Karpas-422 (cell line): ENCODE measurements at regions not wholly inside any gene's neighbourhood (a gene's known extent, or its start where the extent isn't known, plus 50 kb on each side); places are given as distances from the start of the nearest gene placed in this dataset.

Experiments used
- DNase-seq: peaks from one replicate; pipeline ENCODE4 v3.0.0-alpha.2; 2015
- H2AFZ ChIP-seq: fragments of 200-600 bp; sonication (generic); 2 replicates; pipeline ENCODE4 v1.6.1; 2014; ENCODE audit warnings: antibody characterized with exemption, low read length, mixed read lengths
- H3K27ac ChIP-seq: fragments of 200-600 bp; sonication (generic); 2 replicates; pipeline ENCODE4 v1.5.1; 2014; ENCODE audit warnings: mild to moderate bottlenecking, low read length, moderate library complexity
- H3K27me3 ChIP-seq: fragments of 200-600 bp; sonication (generic); 2 replicates; pipeline ENCODE4 v1.6.1; 2014; ENCODE audit warnings: low read length, mixed read lengths
- H3K36me3 ChIP-seq: fragments of 200-600 bp; sonication (generic); 2 replicates; pipeline ENCODE4 v1.6.1; 2014; ENCODE audit warnings: low read length, mixed read lengths; ENCODE audit not compliant: insufficient read depth
- H3K4me1 ChIP-seq: fragments of 200-600 bp; sonication (generic); 2 replicates; pipeline ENCODE4 v1.6.1; 2014; ENCODE audit warnings: mild to moderate bottlenecking, low read length, mixed read lengths
- H3K4me2 ChIP-seq: fragments of 200-600 bp; sonication (generic); 2 replicates; pipeline ENCODE4 v1.6.1; 2014; ENCODE audit warnings: low read length, low read depth, mild to moderate bottlenecking; ENCODE audit not compliant: poor library complexity, severe bottlenecking
- H3K4me3 ChIP-seq: fragments of 200-600 bp; sonication (generic); 2 replicates; pipeline ENCODE4 v1.5.1; 2014; ENCODE audit warnings: mild to moderate bottlenecking, antibody characterized with exemption, low read length, mixed read lengths
- H3K79me2 ChIP-seq: fragments of 200-600 bp; sonication (generic); 2 replicates; pipeline ENCODE4 v1.6.1; 2014; ENCODE audit warnings: mild to moderate bottlenecking, low read length, mixed read lengths
- H3K9ac ChIP-seq: fragments of 200-600 bp; sonication (generic); 2 replicates; pipeline ENCODE4 v1.6.0; 2014; ENCODE audit warnings: low read length
- H3K9me2 ChIP-seq: fragments of 200-600 bp; sonication (generic), shearing (Covaris generic); replicated peaks from 2 replicates; pipeline ENCODE4 v1.6.0; 2014; ENCODE audit warnings: mild to moderate bottlenecking, low read length, moderate library complexity; ENCODE audit not compliant: insufficient read depth
- H3K9me3 ChIP-seq: fragments of 300-700, 200-600 bp; sonication (generic); 2 replicates; pipeline ENCODE4 v1.6.1; 2014; ENCODE audit warnings: low read length, mixed read lengths
- H4K20me1 ChIP-seq: fragments of 200-600 bp; sonication (generic); 2 replicates; pipeline ENCODE4 v1.6.1; 2014; ENCODE audit warnings: mild to moderate bottlenecking, antibody characterized with exemption, low read length, low read depth; ENCODE audit not compliant: insufficient read depth

- Histone ChIP-seq H3K9me2 (no peaks in the 10 kb centered on the region), H3K79me2 (no peaks in the 10 kb centered on the region), H3K9me3 (peaks cover 13% of the 10 kb centered on the region), H3K4me1 (no peaks in the 10 kb centered on the region), H3K4me2 (no peak overlapping the region), H3K27me3 (no peaks in the 10 kb centered on the region), H3K4me3 (no peak overlapping the region), H4K20me1 (no peaks in the 10 kb centered on the region), H3K36me3 (no peaks in the 10 kb centered on the region), H2AFZ (no peak overlapping the region), H3K9ac (no peak overlapping the region), H3K27ac (no peak overlapping the region)
- no peak for DNase-seq
These were observed 632.5 kb upstream of the GNPDA2 start for GRCh38 chr4:45358573-45359506.

DNA sequence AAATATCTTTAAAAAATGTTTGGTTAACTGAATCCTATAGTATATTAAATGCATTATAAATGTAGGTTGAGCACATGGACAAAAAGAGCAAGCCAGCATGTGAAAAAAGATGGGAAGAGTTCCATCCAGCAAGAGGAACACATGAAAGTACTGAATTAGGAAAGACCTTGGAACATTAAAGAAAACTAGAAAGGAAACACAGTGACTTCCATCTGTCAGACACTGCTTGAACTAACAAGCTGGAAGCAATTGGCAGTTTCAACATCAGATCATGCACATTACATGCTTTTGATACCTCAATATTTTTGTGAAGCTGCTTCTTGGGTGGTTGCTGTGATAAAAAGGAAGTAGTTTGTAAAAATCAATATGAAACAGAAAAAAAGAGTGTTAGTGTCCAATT is 626.8 kb upstream of the GNPDA2 start:
- Histone ChIP-seq H3K27me3 (no peaks in the 10 kb centered on the region), H3K27ac (no peak overlapping the region), H3K9me3 (peaks cover 3% of the 10 kb centered on the region; the same call in 1 of the 2 replicates), H3K4me3 (no peak overlapping the region), H4K20me1 (no peaks in the 10 kb centered on the region), H3K4me1 (peaks cover 2% of the 10 kb centered on the region; the same call in 1 of the 2 replicates), H3K4me2 (no peak overlapping the region), H3K79me2 (no peaks in the 10 kb centered on the region), H3K9ac (no peak overlapping the region), H3K36me3 (no peaks in the 10 kb centered on the region), H2AFZ (no peak overlapping the region), H3K9me2 (no peaks in the 10 kb centered on the region)
- DNase-seq: no peak

- H3K36me3 ChIP-seq: no peaks in the 10 kb centered on the region
- H3K4me3 ChIP-seq: peak overlapping the region; percentile 18; the same call in 1 of the 2 replicates
These were observed 624.1 kb upstream of the GNPDA2 start for GRCh38 chr4:45350438-45350837.

DNA sequence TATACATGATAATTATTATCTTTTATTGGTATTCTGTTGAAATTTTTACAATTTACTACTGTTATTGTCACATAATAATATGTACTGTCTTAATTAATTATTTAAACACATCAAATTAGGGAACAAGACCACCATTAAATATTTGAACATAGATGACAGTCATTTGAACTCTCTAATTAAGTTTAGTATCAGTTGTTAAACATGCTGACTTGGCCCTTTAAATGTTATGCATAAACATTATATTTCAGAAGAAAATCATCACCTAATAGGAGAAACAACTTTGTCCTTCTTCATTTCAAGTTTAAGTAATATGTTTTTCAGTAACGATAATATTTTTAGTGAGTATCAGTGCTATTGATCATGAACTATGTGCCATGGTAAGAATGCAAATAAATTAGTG is 623.5 kb upstream of the GNPDA2 start:
- Histone ChIP-seq H3K4me3 (no peak overlapping the region), H3K9me2 (no peaks in the 10 kb centered on the region), H3K9me3 (no peaks in the 10 kb centered on the region; the same call in 1 of the 2 replicates), H3K4me1 (peaks cover 2% of the 10 kb centered on the region; the same call in 1 of the 2 replicates), H3K79me2 (no peaks in the 10 kb centered on the region), H3K27me3 (no peaks in the 10 kb centered on the region), H3K27ac (no peak overlapping the region), H3K9ac (no peak overlapping the region), H4K20me1 (no peaks in the 10 kb centered on the region), H2AFZ (no peak overlapping the region; the same call in 1 of the 2 replicates), H3K36me3 (no peaks in the 10 kb centered on the region), H3K4me2 (no peak overlapping the region)
- no peak for DNase-seq

More at GRCh38 chr4:45350438-45350837, 624.1 kb upstream of the GNPDA2 start:
- Histone ChIP-seq H3K9ac (0 out of 2 replicates have a peak overlapping the region, but pooled peaks have one; percentile 16), H3K4me1 (peaks cover 2% of the 10 kb centered on the region; the same call in 1 of the 2 replicates), H3K9me3 (no peaks in the 10 kb centered on the region; the same call in 1 of the 2 replicates), H2AFZ (peak overlapping the region; percentile 42; the same call in 1 of the 2 replicates), H4K20me1 (no peaks in the 10 kb centered on the region), H3K27me3 (no peaks in the 10 kb centered on the region), H3K79me2 (no peaks in the 10 kb centered on the region), H3K4me2 (peak overlapping the region; percentile 36), H3K27ac (no peak overlapping the region), H3K9me2 (no peaks in the 10 kb centered on the region)
- DNase-seq: peak; percentile 41

DNA sequence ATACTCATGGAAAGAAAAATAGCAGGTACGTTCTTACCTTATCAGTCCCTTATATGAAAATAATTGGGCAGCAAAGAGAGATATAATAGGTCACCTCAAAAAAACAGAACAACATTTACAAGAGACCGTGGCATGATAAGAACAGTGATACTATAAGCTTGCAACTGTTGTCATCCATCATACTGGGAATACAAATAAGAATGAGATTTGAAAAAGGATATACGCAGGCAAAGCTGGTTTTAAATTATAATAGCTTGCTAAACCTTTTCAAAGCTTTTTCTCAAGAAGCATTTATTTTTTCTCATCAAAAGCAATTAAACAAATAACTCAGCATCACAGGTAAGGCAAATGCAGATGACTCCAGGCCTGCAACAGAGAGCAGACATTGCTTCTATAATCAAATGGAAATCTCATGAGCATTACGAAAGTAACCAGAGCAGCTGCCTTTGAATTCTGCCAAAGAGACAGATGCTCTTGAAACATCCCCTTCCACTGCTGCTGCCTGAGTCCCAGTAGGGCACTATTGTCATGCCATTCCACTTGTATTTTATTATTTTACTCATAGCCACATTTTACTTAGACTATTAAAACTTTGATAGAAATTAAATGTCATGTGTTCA is 620.6 kb upstream of the GNPDA2 start:
- H3K27ac ChIP-seq: no peak overlapping the region
- H2AFZ ChIP-seq: no peak overlapping the region
- peaks cover 2% of the 10 kb centered on the region; the same call in 1 of the 2 replicates for H3K4me1 ChIP-seq
- H3K27me3 ChIP-seq: no peaks in the 10 kb centered on the region
- no peak overlapping the region for H3K4me3 ChIP-seq
- H3K79me2 ChIP-seq: no peaks in the 10 kb centered on the region
- H3K36me3 ChIP-seq: no peaks in the 10 kb centered on the region
- H4K20me1 ChIP-seq: no peaks in the 10 kb centered on the region
- H3K9ac ChIP-seq: no peak overlapping the region
- H3K9me2 ChIP-seq: no peaks in the 10 kb centered on the region
- H3K9me3 ChIP-seq: no peaks in the 10 kb centered on the region
- DNase-seq: no peak
- no peak overlapping the region for H3K4me2 ChIP-seq

- Histone ChIP-seq H3K36me3 (no peaks in the 10 kb centered on the region), H3K9me2 (no peaks in the 10 kb centered on the region), H3K9ac (no peak overlapping the region), H4K20me1 (no peaks in the 10 kb centered on the region), H3K79me2 (no peaks in the 10 kb centered on the region), H2AFZ (no peak overlapping the region), H3K4me1 (peaks cover 2% of the 10 kb centered on the region; the same call in 1 of the 2 replicates), H3K27ac (no peak overlapping the region), H3K27me3 (no peaks in the 10 kb centered on the region), H3K9me3 (no peaks in the 10 kb centered on the region), H3K4me3 (no peak overlapping the region), H3K4me2 (no peak overlapping the region)
- no peak for DNase-seq
These were observed 619.2 kb upstream of the GNPDA2 start for GRCh38 chr4:45345558-45345957.

- Histone ChIP-seq H3K27me3 (no peaks in the 10 kb centered on the region), H3K9me3 (peaks cover 20% of the 10 kb centered on the region), H4K20me1 (no peaks in the 10 kb centered on the region), H3K9me2 (no peaks in the 10 kb centered on the region), H3K4me1 (no peaks in the 10 kb centered on the region), H3K4me2 (no peak overlapping the region), H3K36me3 (no peaks in the 10 kb centered on the region; the same call in 1 of the 2 replicates), H3K79me2 (no peaks in the 10 kb centered on the region), H3K4me3 (no peak overlapping the region), H2AFZ (no peak overlapping the region), H3K9ac (no peak overlapping the region), H3K27ac (no peak overlapping the region)
- DNase-seq: no peak
These were observed 605.4 kb upstream of the GNPDA2 start for GRCh38 chr4:45331802-45332201.

- Histone ChIP-seq H3K79me2 (no peaks in the 10 kb centered on the region), H3K9ac (no peak overlapping the region), H4K20me1 (no peaks in the 10 kb centered on the region), H3K27ac (no peak overlapping the region), H3K9me2 (no peaks in the 10 kb centered on the region), H3K4me3 (no peak overlapping the region), H3K4me1 (no peaks in the 10 kb centered on the region), H3K36me3 (no peaks in the 10 kb centered on the region), H3K4me2 (no peak overlapping the region), H2AFZ (no peak overlapping the region), H3K27me3 (no peaks in the 10 kb centered on the region), H3K9me3 (peaks cover 8% of the 10 kb centered on the region)
- no peak for DNase-seq
These were observed 601.2 kb upstream of the GNPDA2 start for GRCh38 chr4:45327544-45327943.
